Lower leg skin (tissue), 3 donors: ENCODE measurements at regions not wholly inside any gene's neighbourhood (a gene's known extent, or its start where the extent isn't known, plus 50 kb on each side); places are given as distances from the start of the nearest gene placed in this dataset.

Source experiments
- POLR2A ChIP-seq, 2 donors: fragments of 450-650 bp; IDR thresholded peaks; one replicate each; pipeline ENCODE4 v1.6.1; 2016 to 2017; ENCODE audit warnings: antibody characterized with exemption in 2 of 2, mild to moderate bottlenecking in 1 of 2, moderate library complexity in 1 of 2
- TF ChIP-seq, protein P1 (sequence below), 3 donors: fragments of 450-650 bp; IDR thresholded peaks; one replicate each; pipeline ENCODE4 v1.5.1; 2016; ENCODE audit warnings: antibody characterized with exemption in 3 of 3, mild to moderate bottlenecking in 3 of 3, moderate library complexity in 2 of 3

DNA sequence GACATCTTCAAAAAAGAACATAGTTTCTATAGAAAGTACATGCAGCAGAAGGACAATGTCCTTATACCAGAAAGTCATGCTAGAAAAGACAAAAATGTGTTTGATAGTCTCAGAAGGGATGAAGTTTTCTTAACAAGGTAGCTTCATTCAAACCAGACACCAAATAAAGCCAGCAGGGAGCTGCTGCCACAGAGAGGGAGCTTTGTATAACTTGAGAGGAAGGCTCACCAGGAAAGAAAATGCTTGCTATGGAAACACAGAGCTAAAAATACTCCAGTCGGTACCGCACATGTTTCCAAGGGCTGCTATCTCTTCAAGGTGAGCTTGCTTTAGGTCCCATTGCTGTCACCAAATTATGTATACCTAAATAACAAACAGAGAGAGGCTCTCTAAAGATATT is 1074.8 kb upstream of the ALCAM start:
- TF ChIP-seq, protein P1, sequence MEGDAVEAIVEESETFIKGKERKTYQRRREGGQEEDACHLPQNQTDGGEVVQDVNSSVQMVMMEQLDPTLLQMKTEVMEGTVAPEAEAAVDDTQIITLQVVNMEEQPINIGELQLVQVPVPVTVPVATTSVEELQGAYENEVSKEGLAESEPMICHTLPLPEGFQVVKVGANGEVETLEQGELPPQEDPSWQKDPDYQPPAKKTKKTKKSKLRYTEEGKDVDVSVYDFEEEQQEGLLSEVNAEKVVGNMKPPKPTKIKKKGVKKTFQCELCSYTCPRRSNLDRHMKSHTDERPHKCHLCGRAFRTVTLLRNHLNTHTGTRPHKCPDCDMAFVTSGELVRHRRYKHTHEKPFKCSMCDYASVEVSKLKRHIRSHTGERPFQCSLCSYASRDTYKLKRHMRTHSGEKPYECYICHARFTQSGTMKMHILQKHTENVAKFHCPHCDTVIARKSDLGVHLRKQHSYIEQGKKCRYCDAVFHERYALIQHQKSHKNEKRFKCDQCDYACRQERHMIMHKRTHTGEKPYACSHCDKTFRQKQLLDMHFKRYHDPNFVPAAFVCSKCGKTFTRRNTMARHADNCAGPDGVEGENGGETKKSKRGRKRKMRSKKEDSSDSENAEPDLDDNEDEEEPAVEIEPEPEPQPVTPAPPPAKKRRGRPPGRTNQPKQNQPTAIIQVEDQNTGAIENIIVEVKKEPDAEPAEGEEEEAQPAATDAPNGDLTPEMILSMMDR (IDR thresholded peaks at IDR 0.05), result no peak
- no peak for TF ChIP-seq POLR2A (IDR thresholded peaks at IDR 0.05)
